Naive thymus-derived CD4-positive, alpha-beta T cell (primary cell): ENCODE measurements at regions not wholly inside any gene's neighbourhood (a gene's known extent, or its start where the extent isn't known, plus 50 kb on each side); places are given as distances from the start of the nearest gene placed in this dataset.

ENCODE experiments used
- ATAC-seq: fragments of 150-1000 bp; cut with Tn5 transposase; 2 replicates; pipeline ENCODE4 v1.10.0; 2021; ENCODE audit warnings: mild to moderate bottlenecking, moderate library complexity
- CTCF ChIA-PET: fragments of 350-600 bp; sonication (Branson Sonifier 250); formaldehyde crosslinking; loops from one replicate; lab custom pipeline; 2021; ENCODE audit warnings: antibody characterized with exemption; lab: Charles Lee
- POLR2A ChIA-PET: fragments of 350-600 bp; sonication (Branson Sonifier 250); formaldehyde crosslinking; loops from one replicate; lab custom pipeline; 2021; ENCODE audit warnings: antibody characterized with exemption, inconsistent platforms; lab: Charles Lee
- DNase-seq, 9 donors: peaks; one replicate each; pipeline versions ENCODE4 v3.0.0 to v3.0.0-alpha.2; 2020 to 2022; ENCODE audit warnings: mixed read lengths in 1 of 9
- H3K27ac ChIP-seq: one replicate; pipeline ENCODE4 v1.7.0; 2013; ENCODE audit warnings: mild to moderate bottlenecking, low read depth, low read length, moderate library complexity
- H3K27me3 ChIP-seq, 2 donors: one replicate each; pipeline ENCODE4 v1.7.0; 2013; ENCODE audit warnings: low read length in 2 of 2, mild to moderate bottlenecking in 2 of 2, moderate library complexity in 2 of 2; ENCODE audit not compliant: control insufficient read depth in 2 of 2, insufficient read depth in 2 of 2
- H3K36me3 ChIP-seq, 3 experiments: 1 replicate in 2 of 3; 2 replicates in 1 of 3; pipeline ENCODE4 v1.7.0; 2013; ENCODE audit warnings: low read length in 3 of 3, mild to moderate bottlenecking in 3 of 3, moderate library complexity in 1 of 3; ENCODE audit not compliant: insufficient read depth in 3 of 3, control insufficient read depth in 2 of 3
- H3K4me1 ChIP-seq, 2 donors: one replicate each; pipeline ENCODE4 v1.7.0; 2013; ENCODE audit warnings: low read length in 2 of 2, mild to moderate bottlenecking in 2 of 2, moderate library complexity in 1 of 2; ENCODE audit not compliant: control insufficient read depth in 2 of 2, insufficient read depth in 2 of 2
- H3K4me3 ChIP-seq: 2 replicates; pipeline ENCODE4 v1.7.0; 2013; ENCODE audit warnings: mild to moderate bottlenecking, low read length
- H3K9me3 ChIP-seq, 3 experiments: 1 replicate in 2 of 3; 2 replicates in 1 of 3; pipeline ENCODE4 v1.7.0; 2013; ENCODE audit warnings: low read length in 3 of 3; ENCODE audit not compliant: control insufficient read depth in 2 of 3
- H3K27ac Mint-ChIP-seq, 9 donors: one replicate each; pipeline ENCODE4 v1.8.0; 2020 to 2022; ENCODE audit warnings: mixed read lengths in 9 of 9, mild to moderate bottlenecking in 8 of 9, moderate library complexity in 5 of 9, inconsistent platforms in 2 of 9
- H3K27me3 Mint-ChIP-seq, 5 donors: one replicate each; pipeline ENCODE4 v1.8.0; 2021 to 2022; ENCODE audit warnings: mixed read lengths in 5 of 5, mild to moderate bottlenecking in 1 of 5
- H3K36me3 Mint-ChIP-seq, 5 donors: one replicate each; pipeline ENCODE4 v1.8.0; 2020 to 2022; ENCODE audit warnings: mixed read lengths in 5 of 5, mild to moderate bottlenecking in 3 of 5, inconsistent platforms in 1 of 5
- H3K4me1 Mint-ChIP-seq, 7 donors: one replicate each; pipeline ENCODE4 v1.8.0; 2020 to 2022; ENCODE audit warnings: mixed read lengths in 7 of 7, mild to moderate bottlenecking in 3 of 7, inconsistent platforms in 1 of 7
- H3K4me3 Mint-ChIP-seq, 10 donors: one replicate each; pipeline ENCODE4 v1.8.0; 2020 to 2022; ENCODE audit warnings: mild to moderate bottlenecking in 10 of 10, mixed read lengths in 10 of 10, moderate library complexity in 6 of 10, inconsistent platforms in 2 of 10
- H3K9me3 Mint-ChIP-seq, 11 donors: one replicate each; pipeline ENCODE4 v1.8.0; 2020 to 2022; ENCODE audit warnings: mixed read lengths in 11 of 11, mild to moderate bottlenecking in 4 of 11, inconsistent platforms in 1 of 11, moderate library complexity in 1 of 11
- intact Hi-C, 2 donors: fragments of 100-400 bp; cut with micrococcal nuclease; formaldehyde crosslinking; loops; one replicate each; pipeline ENCODE4 v1.15.1; 2023

- Histone ChIP-seq H3K36me3 (no peaks in the 10 kb centered on the region), H3K4me1 (no peaks in the 10 kb centered on the region), H3K4me3 (no peak overlapping the region), H3K9me3 (no peaks in the 10 kb centered on the region), H3K27ac (no peak overlapping the region), H3K27me3 (no peaks in the 10 kb centered on the region)
- Mint-ChIP-seq H3K27me3 (peaks cover 0 to 3% (median 0%) of the 10 kb centered on the region in 5 donors), H3K27ac (no peak overlapping the region), H3K36me3 (no peaks in the 10 kb centered on the region), H3K9me3 (peaks cover 0 to 6% (median 0%) of the 10 kb centered on the region in 11 donors), H3K4me1 (no peaks in the 10 kb centered on the region), H3K4me3 (no peak overlapping the region)
- ATAC-seq, result no peak
- DNase-seq, result no peak
- CTCF ChIA-PET, result no interaction called here
- POLR2A ChIA-PET, result no interaction called here
- intact Hi-C loops, result no loop called here
These were observed 703.2 kb upstream of the CCDC54 start for GRCh38 chr3:106673926-106674569.

DNA sequence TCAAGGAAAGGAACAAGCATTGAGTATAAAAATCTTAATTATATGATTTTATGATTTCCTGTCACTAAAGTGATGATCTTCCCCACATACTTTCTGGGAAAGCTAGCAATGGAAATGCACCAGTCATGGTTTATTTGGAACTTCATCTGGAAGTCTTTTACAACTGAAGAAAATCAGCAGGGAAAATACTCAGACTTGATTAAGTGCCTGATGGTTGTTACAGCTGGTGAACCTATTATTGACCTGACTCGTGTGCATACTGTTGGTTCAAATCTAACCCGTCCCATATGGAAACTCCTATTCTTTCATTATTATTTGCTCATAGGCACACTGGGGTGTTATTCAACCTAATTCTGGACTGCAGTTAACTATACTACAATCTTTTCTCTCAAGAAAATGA, 701.8 kb upstream of the CCDC54 start:
- no peaks in the 10 kb centered on the region for H3K36me3 ChIP-seq
- DNase-seq (no peak), ATAC-seq (no peak)
- Mint-ChIP-seq H3K27me3 (peaks cover 0 to 9% (median 7%) of the 10 kb centered on the region in 5 donors), H3K36me3 (no peaks in the 10 kb centered on the region), H3K4me1 (no peaks in the 10 kb centered on the region), H3K9me3 (peaks cover 0 to 6% (median 0%) of the 10 kb centered on the region in 11 donors), H3K4me3 (no peak overlapping the region), H3K27ac (no peak overlapping the region)
- H3K27me3 ChIP-seq, result no peaks in the 10 kb centered on the region
- ChIA-PET POLR2A (no interaction called here), CTCF (interaction anchor here (0.5 kb wide), 1 partner anchor 1018 kb away, joined by 8 read pairs; no protein-coding TSS in a partner anchor)
- no peak overlapping the region for H3K27ac ChIP-seq
- intact Hi-C loops, result no loop called here
- no peaks in the 10 kb centered on the region for H3K4me1 ChIP-seq
- H3K9me3 ChIP-seq, result no peaks in the 10 kb centered on the region
- H3K4me3 ChIP-seq, result no peak overlapping the region

DNA sequence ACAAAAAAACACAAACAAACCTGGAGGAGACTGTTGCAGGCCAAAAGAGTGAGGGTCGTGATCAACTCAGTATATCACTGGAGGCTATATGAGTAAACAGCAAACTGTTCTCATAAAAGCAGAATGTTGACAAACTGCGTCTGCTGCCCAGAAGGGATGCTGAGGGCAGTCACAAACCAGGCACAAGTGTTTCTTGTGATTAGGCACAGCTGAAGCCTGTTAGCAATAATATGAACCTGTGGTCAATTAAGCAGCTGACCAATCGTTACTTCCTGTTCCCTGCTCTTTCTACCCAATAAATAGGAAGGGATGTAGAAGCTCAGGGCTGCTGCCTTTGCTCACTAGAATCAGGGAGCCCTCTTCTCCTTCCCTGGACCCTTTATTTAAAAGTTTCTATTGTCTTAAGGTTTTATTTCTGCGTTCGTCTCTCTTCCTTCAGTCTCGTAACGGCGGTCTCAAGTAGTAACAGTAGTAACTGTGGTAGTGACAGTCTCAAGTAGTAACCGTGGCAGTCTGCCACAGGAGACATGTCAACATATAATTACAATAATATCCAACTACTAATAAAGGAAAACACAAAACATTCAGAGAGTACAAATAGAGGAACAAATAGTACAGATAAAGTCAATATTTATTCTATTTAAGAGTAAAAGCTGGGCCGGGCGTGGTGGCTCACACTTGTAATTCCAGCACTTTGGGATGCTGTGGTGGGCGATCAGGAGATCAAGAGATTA, 698.4 kb upstream of the CCDC54 start:
- peaks cover 0 to 6% (median 0%) of the 10 kb centered on the region in 11 donors for H3K9me3 Mint-ChIP-seq
- H3K4me3 Mint-ChIP-seq, result no peak overlapping the region
- no peaks in the 10 kb centered on the region for H3K36me3 ChIP-seq
- H3K9me3 ChIP-seq, result no peaks in the 10 kb centered on the region
- DNase-seq (no peak), ATAC-seq (no peak)
- POLR2A ChIA-PET, result no interaction called here
- H3K27me3 ChIP-seq, result no peaks in the 10 kb centered on the region
- no peaks in the 10 kb centered on the region for H3K4me1 ChIP-seq
- no peak overlapping the region for H3K27ac ChIP-seq
- intact Hi-C loops, result no loop called here
- H3K27me3 Mint-ChIP-seq, result peaks cover 0 to 22% (median 15%) of the 10 kb centered on the region in 5 donors
- H3K27ac Mint-ChIP-seq, result no peak overlapping the region
- no peaks in the 10 kb centered on the region for H3K36me3 Mint-ChIP-seq
- no peaks in the 10 kb centered on the region for H3K4me1 Mint-ChIP-seq
- CTCF ChIA-PET, result no interaction called here
- H3K4me3 ChIP-seq, result no peak overlapping the region

- no peak for DNase-seq
- H3K4me3 ChIP-seq, result no peak overlapping the region
- H3K9me3 Mint-ChIP-seq, result peaks cover 0 to 2% (median 0%) of the 10 kb centered on the region in 11 donors
- no peak for ATAC-seq
- no peaks in the 10 kb centered on the region for H3K9me3 ChIP-seq
- no peak overlapping the region for H3K27ac Mint-ChIP-seq
- intact Hi-C loops, result no loop called here
- no peaks in the 10 kb centered on the region for H3K4me1 ChIP-seq
- no peaks in the 10 kb centered on the region for H3K36me3 ChIP-seq
- ChIA-PET POLR2A (no interaction called here), CTCF (no interaction called here)
- H3K4me1 Mint-ChIP-seq, result no peaks in the 10 kb centered on the region
- H3K36me3 Mint-ChIP-seq, result no peaks in the 10 kb centered on the region
- H3K4me3 Mint-ChIP-seq, result no peak overlapping the region
- peaks cover 0 to 19% (median 15%) of the 10 kb centered on the region in 5 donors for H3K27me3 Mint-ChIP-seq
- H3K27ac ChIP-seq, result no peak overlapping the region
- H3K27me3 ChIP-seq, result no peaks in the 10 kb centered on the region
These were observed 693.2 kb upstream of the CCDC54 start for GRCh38 chr3:106683953-106684620.

DNA sequence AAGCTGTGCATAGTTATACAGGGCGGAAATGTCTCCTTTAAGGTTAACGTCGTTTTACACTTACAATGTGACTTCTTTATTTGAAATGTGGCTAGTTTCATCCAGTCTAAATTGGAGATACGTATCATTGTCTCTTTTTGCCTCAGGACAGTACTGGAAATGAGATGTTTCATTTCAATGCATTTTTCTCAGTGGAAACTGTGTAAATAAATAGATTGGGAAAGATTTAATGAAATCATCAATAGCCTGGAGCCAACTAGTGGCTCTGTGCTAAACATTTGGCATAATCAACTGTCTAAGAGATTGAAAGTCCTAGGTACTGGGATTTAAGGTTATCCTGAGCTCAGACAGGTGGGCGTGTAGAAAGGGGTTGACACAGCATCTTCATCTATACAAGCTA, 691.5 kb upstream of the CCDC54 start:
- no peaks in the 10 kb centered on the region for H3K4me1 Mint-ChIP-seq
- H3K4me3 ChIP-seq, result no peak overlapping the region
- no peaks in the 10 kb centered on the region for H3K36me3 Mint-ChIP-seq
- ATAC-seq, result no peak
- no peak overlapping the region for H3K4me3 Mint-ChIP-seq
- POLR2A ChIA-PET, result no interaction called here
- H3K36me3 ChIP-seq, result no peaks in the 10 kb centered on the region
- no peaks in the 10 kb centered on the region for H3K27me3 ChIP-seq
- peaks cover 0 to 10% (median 7%) of the 10 kb centered on the region in 5 donors for H3K27me3 Mint-ChIP-seq
- DNase-seq, result no peak
- H3K27ac Mint-ChIP-seq, result no peak overlapping the region
- CTCF ChIA-PET, result no interaction called here
- H3K4me1 ChIP-seq, result no peaks in the 10 kb centered on the region
- no peak overlapping the region for H3K27ac ChIP-seq
- no peaks in the 10 kb centered on the region for H3K9me3 ChIP-seq
- H3K9me3 Mint-ChIP-seq, result peaks cover 0 to 2% (median 0%) of the 10 kb centered on the region in 11 donors
- intact Hi-C loops, result no loop called here

DNA sequence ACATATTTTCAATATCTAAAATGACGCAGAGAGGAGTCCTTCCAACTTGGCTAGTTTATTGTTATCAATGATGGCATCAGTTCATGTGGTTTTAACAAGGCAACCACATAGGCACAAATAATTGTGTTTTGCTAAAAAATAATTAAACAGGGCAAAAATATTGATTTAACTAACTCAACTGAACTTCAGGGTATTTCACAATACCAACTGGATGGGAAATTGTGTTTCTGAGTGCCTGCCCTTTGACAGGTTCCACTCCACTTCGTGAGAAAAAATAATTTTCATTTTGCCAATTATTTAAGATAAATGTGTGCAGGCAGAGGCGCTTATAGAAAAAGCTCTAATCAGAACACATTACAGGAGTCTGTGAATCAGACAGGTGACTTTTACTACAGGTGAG, 689.3 kb upstream of the CCDC54 start:
- intact Hi-C loops, result no loop called here

More for the DNA sequence above, 689.3 kb upstream of the CCDC54 start:
- no peaks in the 10 kb centered on the region for H3K4me1 ChIP-seq
- H3K27me3 ChIP-seq, result no peaks in the 10 kb centered on the region
- Mint-ChIP-seq H3K27me3 (peaks cover 0 to 4% (median 3%) of the 10 kb centered on the region in 5 donors), H3K36me3 (no peaks in the 10 kb centered on the region), H3K27ac (no peak overlapping the region), H3K4me1 (no peaks in the 10 kb centered on the region), H3K4me3 (no peak overlapping the region), H3K9me3 (peaks cover 0 to 4% (median 0%) of the 10 kb centered on the region in 11 donors)
- CTCF ChIA-PET, result no interaction called here
- ATAC-seq (no peak), DNase-seq (no peak)
- no peak overlapping the region for H3K4me3 ChIP-seq
- H3K9me3 ChIP-seq, result no peaks in the 10 kb centered on the region
- no peaks in the 10 kb centered on the region for H3K36me3 ChIP-seq
- H3K27ac ChIP-seq, result no peak overlapping the region
- POLR2A ChIA-PET, result no interaction called here
